NCI-H345 (cell line): ENCODE measurements at regions not wholly inside any gene's neighbourhood (a gene's known extent, or its start where the extent isn't known, plus 50 kb on each side); places are given as distances from the start of the nearest gene placed in this dataset.

ENCODE experiments used
- DNase-seq: peaks from one replicate; lab custom pipeline; 2025; lab: John Stamatoyannopoulos, UW

- no peak for DNase-seq
These were observed 157.2 kb upstream of the KAZN start for GRCh38 chr1:14441302-14441741.

- DNase-seq, result no peak
These were observed 155.8 kb upstream of the KAZN start for GRCh38 chr1:14442669-14443068.

GRCh38 chr1:14443164-14443787 lies 155.2 kb upstream of the KAZN start:
- DNase-seq, result no peak

GRCh38 chr1:14451217-14451616 lies 147.3 kb upstream of the KAZN start:
- no peak for DNase-seq

- no peak for DNase-seq
These were observed 145.9 kb upstream of the KAZN start for GRCh38 chr1:14452551-14452950.

GRCh38 chr1:14460173-14460572 lies 138.3 kb upstream of the KAZN start:
- no peak for DNase-seq

GRCh38 chr1:14462851-14463250 lies 135.6 kb upstream of the KAZN start:
- no peak for DNase-seq

GRCh38 chr1:14466006-14466405 lies 132.5 kb upstream of the KAZN start:
- DNase-seq, result no peak

GRCh38 chr1:14467112-14467511 lies 131.4 kb upstream of the KAZN start:
- DNase-seq, result no peak

GRCh38 chr1:14468751-14469150 lies 129.7 kb upstream of the KAZN start:
- no peak for DNase-seq

- DNase-seq, result no peak
These were observed 127.7 kb upstream of the KAZN start for GRCh38 chr1:14470802-14471201.

- no peak for DNase-seq
These were observed 123.6 kb upstream of the KAZN start for GRCh38 chr1:14474856-14475255.

GRCh38 chr1:14476170-14476955 lies 122.1 kb upstream of the KAZN start:
- DNase-seq, result no peak

- no peak for DNase-seq
These were observed 120.4 kb upstream of the KAZN start for GRCh38 chr1:14478120-14478519.

GRCh38 chr1:14479865-14480264 lies 118.6 kb upstream of the KAZN start:
- DNase-seq, result no peak

- DNase-seq, result no peak
These were observed 115.6 kb upstream of the KAZN start for GRCh38 chr1:14482784-14483450.

GRCh38 chr1:14485285-14485684 lies 113.2 kb upstream of the KAZN start:
- DNase-seq, result no peak

GRCh38 chr1:14486401-14487201 lies 111.9 kb upstream of the KAZN start:
- no peak for DNase-seq

GRCh38 chr1:14487671-14488070 lies 110.8 kb upstream of the KAZN start:
- DNase-seq, result no peak

GRCh38 chr1:14494911-14495310 lies 103.6 kb upstream of the KAZN start:
- no peak for DNase-seq

GRCh38 chr1:14495381-14495780 lies 103.1 kb upstream of the KAZN start:
- no peak for DNase-seq

GRCh38 chr1:14495996-14496395 lies 102.5 kb upstream of the KAZN start:
- DNase-seq, result no peak
